ENCODE measurements at regions not wholly inside any gene's neighbourhood (a gene's known extent, or its start where the extent isn't known, plus 50 kb on each side); places are given as distances from the start of the nearest gene placed in this dataset.
"Not testable (repeated sequence)": the region's sequence is repeated elsewhere in the genome, so short reads cannot be mapped to it uniquely, and the experiment has no call there.

- DNase-seq (ENCODE audit: low spot score) = no peak
- intact Hi-C loops (cut with DNase I) = no loop called here
Observed at GRCh38 chr5:18702821-18703220, 1068.6 kb downstream of the TAF11L14 start.

DNA sequence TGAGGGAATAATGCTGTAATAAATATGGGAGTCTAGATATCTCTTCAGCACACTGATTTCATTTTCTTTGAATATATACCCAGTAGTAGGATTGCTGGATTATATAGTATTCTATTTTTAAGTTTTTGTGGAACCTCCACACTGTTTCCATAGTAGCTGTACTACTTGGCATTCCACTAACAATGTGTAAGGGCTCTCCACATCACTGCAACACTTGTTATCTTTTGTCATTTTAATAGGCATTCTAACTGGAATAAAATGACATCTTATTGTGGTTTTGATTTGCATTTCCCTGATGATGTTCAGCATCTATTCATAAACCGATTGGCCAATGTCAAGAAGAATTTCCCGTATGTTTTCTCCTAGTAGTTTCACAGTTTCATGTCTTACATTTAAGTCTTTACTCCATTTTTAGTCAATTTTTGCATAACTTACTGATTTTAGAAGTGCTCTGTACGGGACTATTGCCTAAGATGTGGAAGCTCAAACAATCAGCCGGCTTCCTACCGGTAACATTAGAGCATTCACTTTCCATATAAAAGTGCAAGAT, 1078.8 kb downstream of the TAF11L14 start:
- intact Hi-C loops (cut with DNase I) = no loop called here
- no peak for DNase-seq (ENCODE audit: low spot score)

GRCh38 chr5:18720002-18720401, 1085.7 kb downstream of the TAF11L14 start:
- intact Hi-C loops (cut with DNase I) = no loop called here
- no peak for DNase-seq (ENCODE audit: low spot score)

DNA sequence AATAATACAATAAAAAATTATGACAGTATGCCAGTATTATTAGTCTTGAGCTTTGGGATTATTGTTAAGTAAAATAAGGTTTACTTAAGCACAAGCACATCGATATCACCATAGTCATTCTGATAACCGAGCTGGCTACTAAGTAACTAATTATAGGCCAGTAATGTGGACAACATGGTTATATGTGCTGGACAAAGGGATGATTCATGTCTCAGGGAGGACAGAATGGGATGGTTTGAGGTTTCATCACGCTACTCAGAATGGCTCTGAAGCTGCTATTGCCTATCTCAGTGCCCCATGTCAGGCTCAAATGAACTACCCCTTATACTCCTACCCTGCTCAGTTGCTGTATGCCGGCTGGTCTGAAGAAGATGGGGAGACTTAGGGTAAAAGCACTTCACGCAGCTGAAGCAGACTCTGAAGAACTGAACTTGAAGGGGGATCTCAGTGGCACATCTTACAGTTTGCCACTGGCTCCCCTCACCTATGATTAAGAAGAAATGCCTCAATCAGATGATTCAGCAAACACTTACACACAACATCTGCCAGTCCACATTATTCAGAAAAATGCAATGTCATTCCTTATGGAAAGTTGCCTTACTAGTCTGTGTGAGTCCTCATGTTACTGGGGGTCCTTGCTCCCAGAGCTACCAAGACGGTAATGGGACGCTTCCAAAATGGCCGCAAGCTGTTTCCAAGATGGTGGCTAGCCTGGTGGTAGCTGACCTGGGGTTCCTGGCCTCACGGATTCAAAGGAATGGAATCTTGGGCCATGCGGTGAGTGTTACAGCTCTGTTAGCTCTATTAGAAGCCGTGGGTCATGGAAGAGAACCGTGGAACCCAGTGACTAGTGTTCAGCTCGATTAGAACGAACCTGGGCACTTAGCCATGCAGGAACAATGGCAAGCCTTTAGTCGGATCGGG, 1098.6 kb downstream of the TAF11L14 start:
- DNase-seq (ENCODE audit: low spot score) = no peak
- intact Hi-C loops (cut with DNase I) = no loop called here

- no peak for DNase-seq (ENCODE audit: low spot score)
- intact Hi-C loops (cut with DNase I) = no loop called here
Observed at GRCh38 chr5:18736051-18736398, 1101.8 kb downstream of the TAF11L14 start.

GRCh38 chr5:18736736-18737135, 1102.5 kb downstream of the TAF11L14 start:
- intact Hi-C loops (cut with DNase I); DNase-seq (ENCODE audit: low spot score): not testable (repeated sequence)

DNA sequence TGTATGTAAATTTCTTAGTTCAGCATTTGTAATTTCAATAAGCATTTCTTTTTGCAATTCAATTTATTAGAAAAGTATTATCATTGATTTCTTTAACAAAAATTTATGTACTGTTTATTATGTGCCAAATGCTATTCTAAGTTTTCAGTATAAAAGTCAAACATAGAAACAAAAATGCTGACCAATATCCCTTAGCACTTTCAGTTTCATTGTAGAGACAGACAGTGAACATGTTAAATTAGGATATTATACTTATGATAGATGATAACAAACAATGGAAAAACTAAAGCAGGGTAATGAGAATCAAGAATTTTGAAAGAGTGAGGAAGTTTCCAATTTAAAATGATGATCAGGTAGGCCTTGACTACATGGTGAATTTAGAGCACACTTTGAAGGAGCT, 1106.0 kb downstream of the TAF11L14 start:
- intact Hi-C loops (cut with DNase I) = no loop called here
- no peak for DNase-seq (ENCODE audit: low spot score)

- DNase-seq (ENCODE audit: low spot score) = no peak
- intact Hi-C loops (cut with DNase I) = no loop called here
Observed at GRCh38 chr5:18742830-18743229, 1108.6 kb downstream of the TAF11L14 start.

DNA sequence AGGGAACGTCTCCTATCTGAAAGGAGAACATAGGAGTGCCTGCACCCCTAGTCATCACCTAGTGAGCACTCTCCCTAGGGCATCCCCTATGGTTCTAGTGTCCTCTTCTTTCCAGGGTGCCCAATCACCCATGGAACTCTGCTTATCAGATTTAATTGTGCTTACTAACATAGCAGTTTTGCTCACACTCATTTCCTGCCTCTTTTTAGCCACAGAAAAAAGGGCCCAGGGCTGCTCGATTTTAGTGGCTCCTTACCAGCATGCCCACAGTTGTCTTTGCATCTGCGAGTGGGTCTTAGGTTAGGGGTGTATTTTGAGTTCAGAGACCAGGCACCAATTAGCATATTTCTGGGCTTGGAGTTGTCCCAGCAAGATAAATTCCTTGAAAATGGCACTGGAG, 1110.2 kb downstream of the TAF11L14 start:
- intact Hi-C loops (cut with DNase I) = no loop called here
- DNase-seq (ENCODE audit: low spot score) = no peak

DNA sequence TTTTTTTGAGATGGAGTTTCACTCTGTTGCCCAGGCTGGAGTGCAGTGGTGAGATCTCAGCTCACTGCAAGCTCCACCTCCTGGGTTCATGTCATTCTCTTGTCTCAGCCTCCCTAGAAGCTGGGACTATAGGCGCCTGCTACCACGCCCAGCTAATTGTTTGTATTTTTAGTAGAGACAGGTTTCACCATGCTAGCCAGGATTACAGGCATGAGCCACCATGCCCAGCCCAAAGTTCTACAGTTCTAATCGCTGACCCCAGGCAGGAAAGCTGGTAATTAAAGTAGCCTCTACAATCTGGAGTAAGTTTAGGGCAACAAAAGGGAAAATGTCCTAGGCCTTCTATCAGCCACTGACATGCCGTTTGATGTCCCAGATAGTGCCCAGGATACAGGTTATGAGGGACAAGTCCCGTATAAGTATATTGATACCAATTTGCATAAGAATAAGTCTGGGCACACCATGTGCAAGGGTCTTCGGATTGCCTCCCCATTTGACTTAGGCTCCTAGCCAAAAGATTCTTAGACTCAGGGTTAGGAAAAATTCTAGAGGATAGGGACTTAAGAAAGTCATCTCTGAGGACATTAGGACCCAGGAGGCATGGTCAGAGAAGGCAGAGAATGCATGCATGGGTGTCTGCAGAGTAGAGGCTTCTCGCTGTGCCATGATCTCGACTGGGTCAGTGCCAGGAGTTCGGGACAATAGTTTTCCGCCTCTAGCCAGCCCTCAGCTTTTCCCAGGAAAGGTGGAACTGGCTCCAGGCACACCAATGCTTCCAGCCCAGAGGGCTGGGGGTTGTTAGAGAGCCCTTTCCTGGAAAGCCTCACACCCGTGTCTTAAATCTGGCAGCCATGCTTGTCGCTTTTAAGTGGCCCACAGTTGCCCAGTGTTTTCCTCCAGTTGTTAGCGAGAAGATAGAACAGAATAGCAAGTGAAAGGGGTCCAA, 1111.1 kb downstream of the TAF11L14 start:
- DNase-seq (ENCODE audit: low spot score) = no peak
- intact Hi-C loops (cut with DNase I) = no loop called here

- intact Hi-C loops (cut with DNase I) = no loop called here
- DNase-seq (ENCODE audit: low spot score) = no peak
Observed at GRCh38 chr5:18745988-18746615, 1111.8 kb downstream of the TAF11L14 start.

- DNase-seq (ENCODE audit: low spot score) = no peak
- intact Hi-C loops (cut with DNase I) = no loop called here
Observed at GRCh38 chr5:18749763-18750162, 1115.5 kb downstream of the TAF11L14 start.

DNA sequence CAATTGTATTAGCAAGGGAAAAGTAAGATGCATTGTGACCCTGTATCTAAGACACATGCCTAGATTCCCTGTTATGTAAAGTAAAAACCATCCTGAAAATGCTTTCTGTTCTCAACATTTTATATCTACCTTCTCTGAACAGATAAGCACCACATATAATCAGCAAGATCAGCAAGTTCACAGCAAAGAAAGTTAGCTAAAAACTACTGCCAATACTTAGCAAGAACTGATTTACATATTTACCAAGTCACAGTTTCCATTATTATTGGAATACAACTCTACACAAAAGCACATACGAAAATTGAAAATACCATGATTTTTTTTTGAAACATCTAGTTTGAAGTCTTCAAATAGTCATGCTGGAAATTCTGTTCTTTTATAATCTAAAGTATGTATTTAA, 1118.1 kb downstream of the TAF11L14 start:
- no peak for DNase-seq (ENCODE audit: low spot score)
- intact Hi-C loops (cut with DNase I) = no loop called here

GRCh38 chr5:18754201-18754600, 1119.9 kb downstream of the TAF11L14 start:
- intact Hi-C loops (cut with DNase I) = no loop called here
- no peak for DNase-seq (ENCODE audit: low spot score)

GRCh38 chr5:18761801-18762200, 1127.5 kb downstream of the TAF11L14 start:
- intact Hi-C loops (cut with DNase I) = no loop called here
- no peak for DNase-seq (ENCODE audit: low spot score)

GRCh38 chr5:18764161-18764560, 1129.9 kb downstream of the TAF11L14 start:
- no peak for DNase-seq (ENCODE audit: low spot score)
- intact Hi-C loops (cut with DNase I) = no loop called here

DNA sequence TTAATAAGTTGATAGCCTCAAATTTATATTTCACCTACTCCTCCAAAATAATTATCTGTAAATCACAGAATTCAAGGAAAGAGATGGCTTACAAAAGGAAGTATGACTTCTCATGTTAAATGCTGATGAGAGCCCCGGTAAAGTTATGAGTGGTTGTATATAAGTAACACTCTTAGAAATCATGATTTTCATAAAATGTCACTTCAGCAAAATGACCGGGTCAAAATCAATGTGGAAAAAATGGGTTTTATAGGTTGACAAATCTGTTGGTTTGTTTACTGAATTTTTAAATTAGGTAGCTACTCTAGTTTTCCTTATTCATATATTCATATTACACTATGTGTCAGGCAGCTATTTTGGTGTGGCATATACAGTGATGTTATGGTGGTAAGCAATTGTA, 1131.0 kb downstream of the TAF11L14 start:
- no peak for DNase-seq (ENCODE audit: low spot score)
- intact Hi-C loops (cut with DNase I) = no loop called here

- intact Hi-C loops (cut with DNase I) = no loop called here
- DNase-seq (ENCODE audit: low spot score) = no peak
Observed at GRCh38 chr5:18771097-18771610, 1136.9 kb downstream of the TAF11L14 start.

DNA sequence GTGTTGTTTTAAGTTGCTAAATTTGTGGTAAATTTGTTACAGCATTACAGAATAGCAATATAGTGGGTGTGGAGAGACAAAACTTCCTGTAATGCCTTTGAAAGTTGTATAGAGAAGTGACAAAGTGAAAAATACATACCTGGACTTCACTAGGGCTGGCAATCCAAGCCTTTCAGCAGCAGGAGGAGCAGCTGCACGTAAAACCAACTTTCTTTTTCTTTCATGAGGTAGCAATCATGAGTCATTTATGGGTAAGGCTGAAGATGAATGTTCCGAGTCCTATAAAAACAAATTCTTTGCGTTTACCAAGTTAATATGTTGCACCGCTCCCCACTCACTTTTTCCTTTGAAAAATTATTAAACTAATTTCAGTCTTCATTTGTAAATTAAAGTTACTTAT, 1138.2 kb downstream of the TAF11L14 start:
- no peak for DNase-seq (ENCODE audit: low spot score)
- intact Hi-C loops (cut with DNase I) = no loop called here

- intact Hi-C loops (cut with DNase I) = no loop called here
Observed at GRCh38 chr5:18778225-18778624, 1144.0 kb downstream of the TAF11L14 start.

More at GRCh38 chr5:18778225-18778624, 1144.0 kb downstream of the TAF11L14 start:
- DNase-seq (ENCODE audit: low spot score) = no peak
